ENCODE measurements at regions not wholly inside any gene's neighbourhood (a gene's known extent, or its start where the extent isn't known, plus 50 kb on each side); places are given as distances from the start of the nearest gene placed in this dataset.

DNA sequence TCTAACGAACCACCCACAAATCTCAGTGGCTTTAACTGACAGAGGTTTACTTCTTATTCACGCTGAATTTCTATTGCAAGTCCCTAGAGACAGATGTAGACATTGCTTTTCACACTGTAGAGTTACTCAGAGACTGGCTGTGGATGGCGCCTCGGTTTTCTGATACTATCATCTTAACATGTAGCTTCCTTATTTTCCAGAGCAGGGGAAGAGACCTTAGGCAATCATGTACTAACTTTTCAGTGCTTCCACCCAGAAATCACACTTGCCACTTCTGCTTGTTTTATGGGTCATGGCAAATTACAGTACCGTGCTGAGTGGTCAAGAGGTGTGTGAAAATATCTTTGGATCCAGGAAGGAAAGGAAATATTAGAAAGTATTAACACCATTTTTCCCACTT lies 65.4 kb downstream of the MAF start:
- no peaks in the 10 kb centered on the region for H3K27me3 ChIP-seq
- no peak for DNase-seq (ENCODE audit: low spot score in 2 of 2)
- H3K9me3 ChIP-seq, result no peaks in the 10 kb centered on the region
- no peak overlapping the region for H3K4me3 ChIP-seq
- no peaks in the 10 kb centered on the region for H3K36me3 ChIP-seq
- 76% methylated on average over 5 of the region's 5 CpGs for WGBS
- TF ChIP-seq, protein P1, sequence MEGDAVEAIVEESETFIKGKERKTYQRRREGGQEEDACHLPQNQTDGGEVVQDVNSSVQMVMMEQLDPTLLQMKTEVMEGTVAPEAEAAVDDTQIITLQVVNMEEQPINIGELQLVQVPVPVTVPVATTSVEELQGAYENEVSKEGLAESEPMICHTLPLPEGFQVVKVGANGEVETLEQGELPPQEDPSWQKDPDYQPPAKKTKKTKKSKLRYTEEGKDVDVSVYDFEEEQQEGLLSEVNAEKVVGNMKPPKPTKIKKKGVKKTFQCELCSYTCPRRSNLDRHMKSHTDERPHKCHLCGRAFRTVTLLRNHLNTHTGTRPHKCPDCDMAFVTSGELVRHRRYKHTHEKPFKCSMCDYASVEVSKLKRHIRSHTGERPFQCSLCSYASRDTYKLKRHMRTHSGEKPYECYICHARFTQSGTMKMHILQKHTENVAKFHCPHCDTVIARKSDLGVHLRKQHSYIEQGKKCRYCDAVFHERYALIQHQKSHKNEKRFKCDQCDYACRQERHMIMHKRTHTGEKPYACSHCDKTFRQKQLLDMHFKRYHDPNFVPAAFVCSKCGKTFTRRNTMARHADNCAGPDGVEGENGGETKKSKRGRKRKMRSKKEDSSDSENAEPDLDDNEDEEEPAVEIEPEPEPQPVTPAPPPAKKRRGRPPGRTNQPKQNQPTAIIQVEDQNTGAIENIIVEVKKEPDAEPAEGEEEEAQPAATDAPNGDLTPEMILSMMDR (IDR thresholded peaks at IDR 0.05), result no peak
- no peak for TF ChIP-seq EP300 (IDR thresholded peaks at IDR 0.05)
- no peak for TF ChIP-seq POLR2AphosphoS5 (IDR thresholded peaks at IDR 0.05)
- no peak for TF ChIP-seq POLR2A (IDR thresholded peaks at IDR 0.05)
- H3K4me1 ChIP-seq, result no peaks in the 10 kb centered on the region
- no peak overlapping the region for H3K27ac ChIP-seq

DNA sequence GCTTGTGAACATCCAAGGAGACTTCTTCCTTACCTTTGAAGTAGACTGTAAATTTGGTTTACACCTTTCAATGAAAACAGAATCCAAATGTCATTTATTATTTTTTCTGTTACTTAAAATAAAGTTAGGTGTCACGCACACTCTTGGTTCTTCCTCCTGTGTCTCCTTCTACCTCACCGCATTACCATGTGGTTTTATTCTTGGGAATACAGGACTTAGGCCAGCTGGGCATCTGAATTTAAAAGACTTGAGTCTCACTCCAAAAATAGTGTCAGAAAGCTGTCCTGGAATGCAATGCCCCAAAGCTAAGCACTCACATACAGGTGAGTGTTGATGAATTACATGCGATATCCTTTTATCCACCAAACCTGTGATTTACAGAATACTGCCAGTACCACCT lies 66.4 kb downstream of the MAF start:
- no peaks in the 10 kb centered on the region for H3K4me1 ChIP-seq
- H3K27me3 ChIP-seq, result no peaks in the 10 kb centered on the region
- TF ChIP-seq, protein P1 (IDR thresholded peaks at IDR 0.05), result no peak
- TF ChIP-seq EP300 (IDR thresholded peaks at IDR 0.05), result no peak
- TF ChIP-seq POLR2AphosphoS5 (IDR thresholded peaks at IDR 0.05), result no peak
- no peak for TF ChIP-seq POLR2A (IDR thresholded peaks at IDR 0.05)
- 89% methylated on average over 3 of the region's 3 CpGs for WGBS
- DNase-seq (ENCODE audit: low spot score in 2 of 2), result no peak
- no peak overlapping the region for H3K27ac ChIP-seq
- no peaks in the 10 kb centered on the region for H3K36me3 ChIP-seq
- H3K9me3 ChIP-seq, result no peaks in the 10 kb centered on the region
- no peak overlapping the region for H3K4me3 ChIP-seq

DNA sequence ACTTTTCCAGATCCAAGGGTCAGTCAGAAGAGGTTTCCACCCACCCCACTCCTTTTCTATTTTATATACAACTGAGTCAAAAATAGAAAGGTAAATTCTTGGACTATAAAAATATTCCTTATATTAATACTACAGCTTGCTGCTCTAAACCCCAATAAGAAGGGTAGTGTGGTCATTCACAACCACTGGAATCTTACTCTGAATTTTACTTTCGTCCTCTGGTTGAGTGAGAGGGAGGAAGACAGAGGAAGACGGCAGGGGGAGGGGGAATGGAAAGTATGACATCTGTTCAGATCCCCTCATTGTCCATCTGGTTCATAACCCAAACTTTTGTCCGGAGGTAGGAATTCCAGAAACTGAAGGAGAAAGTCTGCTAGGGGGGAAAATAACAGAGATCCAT lies 67.2 kb downstream of the MAF start:
- Histone ChIP-seq H3K27ac (no peak overlapping the region), H3K4me3 (no peak overlapping the region), H3K4me1 (no peaks in the 10 kb centered on the region), H3K9me3 (no peaks in the 10 kb centered on the region), H3K36me3 (no peaks in the 10 kb centered on the region), H3K27me3 (no peaks in the 10 kb centered on the region)
- TF ChIP-seq POLR2A (IDR thresholded peaks at IDR 0.05) (no peak), POLR2AphosphoS5 (IDR thresholded peaks at IDR 0.05) (no peak), EP300 (IDR thresholded peaks at IDR 0.05) (no peak)
- TF ChIP-seq, protein P1 (IDR thresholded peaks at IDR 0.05), result no peak
- no peak for DNase-seq (ENCODE audit: low spot score in 2 of 2)
- 84% methylated on average over 3 of the region's 3 CpGs for WGBS

DNA sequence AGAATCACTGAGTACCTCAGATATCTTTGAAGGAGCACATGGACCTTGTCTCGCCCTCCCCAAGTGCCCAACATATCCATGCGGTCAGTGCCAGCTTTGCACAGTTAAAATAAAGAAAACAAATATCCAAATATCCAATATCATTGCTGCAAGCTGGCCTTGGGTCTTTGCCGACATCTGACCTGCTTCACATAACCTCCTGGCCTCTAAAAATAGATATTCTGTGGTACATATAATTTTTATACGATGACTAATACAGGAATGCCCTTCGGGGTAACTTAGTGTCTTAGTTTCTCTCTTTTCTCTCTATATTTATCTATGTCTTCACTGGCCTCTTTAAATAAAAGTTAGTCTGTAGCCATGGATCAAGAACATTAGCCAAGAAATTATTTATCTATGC lies 67.8 kb downstream of the MAF start:
- Histone ChIP-seq H3K27me3 (no peaks in the 10 kb centered on the region), H3K4me1 (no peaks in the 10 kb centered on the region), H3K9me3 (no peaks in the 10 kb centered on the region), H3K36me3 (no peaks in the 10 kb centered on the region), H3K27ac (no peak overlapping the region), H3K4me3 (no peak overlapping the region)
- TF ChIP-seq POLR2A (IDR thresholded peaks at IDR 0.05), result no peak
- TF ChIP-seq, protein P1 (IDR thresholded peaks at IDR 0.05), result no peak
- no peak for TF ChIP-seq EP300 (IDR thresholded peaks at IDR 0.05)
- TF ChIP-seq POLR2AphosphoS5 (IDR thresholded peaks at IDR 0.05), result no peak
- no peak for DNase-seq (ENCODE audit: low spot score in 2 of 2)
- WGBS, result 65% methylated on average over 5 of the region's 5 CpGs

DNA sequence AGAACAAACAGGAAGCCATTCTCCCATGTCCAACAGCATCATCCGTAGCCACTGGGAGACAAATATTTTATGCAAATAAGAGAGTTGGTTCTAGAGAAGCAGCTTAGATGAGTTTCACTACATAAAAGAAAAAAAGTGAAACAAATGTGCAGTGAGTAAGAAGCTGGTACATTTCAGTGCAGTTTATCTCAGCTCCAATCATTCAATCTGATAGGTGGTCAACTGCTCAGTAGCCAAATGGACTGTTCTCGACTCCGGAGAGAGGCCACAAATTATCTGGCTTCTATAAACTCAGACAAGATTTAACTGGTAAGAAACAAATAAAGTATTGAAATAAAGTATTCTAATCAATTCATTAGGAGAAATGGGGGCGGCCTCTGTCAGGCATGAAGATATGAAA lies 68.3 kb downstream of the MAF start:
- H3K9me3 ChIP-seq, result no peaks in the 10 kb centered on the region
- no peak for DNase-seq (ENCODE audit: low spot score in 2 of 2)
- no peak overlapping the region for H3K27ac ChIP-seq
- no peaks in the 10 kb centered on the region for H3K4me1 ChIP-seq
- TF ChIP-seq, protein P1 (IDR thresholded peaks at IDR 0.05), result no peak
- TF ChIP-seq POLR2A (IDR thresholded peaks at IDR 0.05) (no peak), POLR2AphosphoS5 (IDR thresholded peaks at IDR 0.05) (no peak)
- no peaks in the 10 kb centered on the region for H3K27me3 ChIP-seq
- WGBS, result 92% methylated on average over 4 of the region's 4 CpGs
- no peaks in the 10 kb centered on the region for H3K36me3 ChIP-seq
- H3K4me3 ChIP-seq, result no peak overlapping the region
